HUES64 (cell line): ENCODE measurements at regions not wholly inside any gene's neighbourhood (a gene's known extent, or its start where the extent isn't known, plus 50 kb on each side); places are given as distances from the start of the nearest gene placed in this dataset.

Source experiments
- H3K27ac ChIP-seq: 2 replicates; pipeline ENCODE4 v1.7.0; 2013; ENCODE audit warnings: low read depth, low read length, inconsistent platforms
- H3K27me3 ChIP-seq: 2 replicates; pipeline ENCODE4 v1.6.1; 2013; ENCODE audit warnings: mild to moderate bottlenecking, low read length; ENCODE audit not compliant: insufficient read depth
- H3K36me3 ChIP-seq: 2 replicates; pipeline ENCODE4 v1.6.1; 2013; ENCODE audit warnings: mild to moderate bottlenecking, low read length; ENCODE audit not compliant: insufficient read depth
- H3K4me1 ChIP-seq: 2 replicates; pipeline ENCODE4 v1.6.1; 2013; ENCODE audit warnings: mild to moderate bottlenecking, low read length, moderate library complexity; ENCODE audit not compliant: insufficient read depth
- H3K4me3 ChIP-seq: 2 replicates; pipeline ENCODE4 v1.5.1; 2013; ENCODE audit warnings: mild to moderate bottlenecking, low read length, moderate library complexity
- H3K9ac ChIP-seq: 2 replicates; pipeline ENCODE4 v1.6.1; 2013; ENCODE audit warnings: mild to moderate bottlenecking, low read depth, low read length
- H3K9me3 ChIP-seq: 2 replicates; pipeline ENCODE4 v1.6.1; 2013; ENCODE audit warnings: low read depth, low read length; ENCODE audit not compliant: insufficient read depth
- WGBS: fragments of 150-250, 120-280 bp; methylation state at CpG from one replicate; pipeline ENCODE4 v1.1.7; 2013; ENCODE audit warnings: missing lambda C conversion rate; 5-methylcytosine and 5-hydroxymethylcytosine counted together

GRCh38 chr3:56861511-56861910 is 59.8 kb upstream of the ARHGEF3 start:
- H3K36me3 ChIP-seq = no peaks in the 10 kb centered on the region
- WGBS = 70% methylated on average over 3 of the region's 3 CpGs
- no peak overlapping the region for H3K4me3 ChIP-seq
- no peaks in the 10 kb centered on the region for H3K27me3 ChIP-seq
- no peaks in the 10 kb centered on the region for H3K9me3 ChIP-seq
- no peak overlapping the region for H3K9ac ChIP-seq
- H3K4me1 ChIP-seq = peaks cover 6% of the 10 kb centered on the region; the same call in 1 of the 2 replicates
- H3K27ac ChIP-seq = no peak overlapping the region

- 85% methylated on average over 3 of the region's 3 CpGs for WGBS
- H3K9me3 ChIP-seq = no peaks in the 10 kb centered on the region
- H3K9ac ChIP-seq = no peak overlapping the region
- H3K4me3 ChIP-seq = no peak overlapping the region
- H3K36me3 ChIP-seq = no peaks in the 10 kb centered on the region
- peaks cover 10% of the 10 kb centered on the region for H3K4me1 ChIP-seq
- no peaks in the 10 kb centered on the region for H3K27me3 ChIP-seq
- H3K27ac ChIP-seq = no peak overlapping the region
These were observed 59.2 kb upstream of the ARHGEF3 start for GRCh38 chr3:56860939-56861338.

GRCh38 chr3:56860351-56860750 is 58.6 kb upstream of the ARHGEF3 start:
- no peak overlapping the region for H3K4me3 ChIP-seq
- H3K27me3 ChIP-seq = no peaks in the 10 kb centered on the region
- no peaks in the 10 kb centered on the region for H3K9me3 ChIP-seq
- peaks cover 14% of the 10 kb centered on the region for H3K4me1 ChIP-seq
- H3K27ac ChIP-seq = no peak overlapping the region
- H3K36me3 ChIP-seq = no peaks in the 10 kb centered on the region
- no peak overlapping the region for H3K9ac ChIP-seq

GRCh38 chr3:56858331-56858730 is 56.6 kb upstream of the ARHGEF3 start:
- Histone ChIP-seq H3K27me3 (no peaks in the 10 kb centered on the region), H3K36me3 (no peaks in the 10 kb centered on the region), H3K9me3 (no peaks in the 10 kb centered on the region), H3K9ac (no peak overlapping the region), H3K4me1 (peaks cover 17% of the 10 kb centered on the region), H3K27ac (no peak overlapping the region), H3K4me3 (no peak overlapping the region)
- 86% methylated on average over 1 of the region's 1 CpG for WGBS

GRCh38 chr3:56857178-56857577 is 55.4 kb upstream of the ARHGEF3 start:
- Histone ChIP-seq H3K4me3 (no peak overlapping the region), H3K9me3 (no peaks in the 10 kb centered on the region), H3K9ac (no peak overlapping the region), H3K36me3 (no peaks in the 10 kb centered on the region), H3K27ac (no peak overlapping the region), H3K27me3 (no peaks in the 10 kb centered on the region), H3K4me1 (peaks cover 12% of the 10 kb centered on the region)
- 94% methylated on average over 4 of the region's 4 CpGs for WGBS

GRCh38 chr3:56856752-56857151 is 55.0 kb upstream of the ARHGEF3 start:
- H3K4me3 ChIP-seq = no peak overlapping the region
- H3K27me3 ChIP-seq = no peaks in the 10 kb centered on the region
- no peak overlapping the region for H3K27ac ChIP-seq
- no peak overlapping the region for H3K9ac ChIP-seq
- no peaks in the 10 kb centered on the region for H3K9me3 ChIP-seq
- H3K36me3 ChIP-seq = no peaks in the 10 kb centered on the region
- H3K4me1 ChIP-seq = peaks cover 11% of the 10 kb centered on the region

GRCh38 chr3:56855856-56856512 is 54.2 kb upstream of the ARHGEF3 start:
- no peak overlapping the region for H3K9ac ChIP-seq
- WGBS = 81% methylated on average over 9 of the region's 9 CpGs
- no peaks in the 10 kb centered on the region for H3K27me3 ChIP-seq
- H3K4me1 ChIP-seq = peaks cover 11% of the 10 kb centered on the region
- no peak overlapping the region for H3K27ac ChIP-seq
- H3K36me3 ChIP-seq = no peaks in the 10 kb centered on the region
- H3K4me3 ChIP-seq = no peak overlapping the region
- no peaks in the 10 kb centered on the region for H3K9me3 ChIP-seq

- no peak overlapping the region for H3K9ac ChIP-seq
- H3K4me3 ChIP-seq = no peak overlapping the region
- peaks cover 11% of the 10 kb centered on the region for H3K4me1 ChIP-seq
- H3K27me3 ChIP-seq = no peaks in the 10 kb centered on the region
- WGBS = 89% methylated on average over 5 of the region's 5 CpGs
- no peaks in the 10 kb centered on the region for H3K36me3 ChIP-seq
- H3K9me3 ChIP-seq = no peaks in the 10 kb centered on the region
- no peak overlapping the region for H3K27ac ChIP-seq
These were observed 53.3 kb upstream of the ARHGEF3 start for GRCh38 chr3:56854856-56855611.

- no peak overlapping the region for H3K27ac ChIP-seq
- H3K9me3 ChIP-seq = no peaks in the 10 kb centered on the region
- H3K4me3 ChIP-seq = no peak overlapping the region
- no peak overlapping the region for H3K9ac ChIP-seq
- H3K4me1 ChIP-seq = peaks cover 11% of the 10 kb centered on the region
- 97% methylated on average over 8 of the region's 9 CpGs for WGBS
- H3K36me3 ChIP-seq = no peaks in the 10 kb centered on the region
- no peaks in the 10 kb centered on the region for H3K27me3 ChIP-seq
These were observed 50.5 kb upstream of the ARHGEF3 start for GRCh38 chr3:56851966-56852884.
